Choroid plexus epithelial cell (primary cell): ENCODE measurements at regions not wholly inside any gene's neighbourhood (a gene's known extent, or its start where the extent isn't known, plus 50 kb on each side); places are given as distances from the start of the nearest gene placed in this dataset.

Experiments
- DNase-seq: peaks from one replicate; pipeline ENCODE4 v3.0.0-alpha.2; 2010; ENCODE audit warnings: low read depth
- H3K4me3 ChIP-seq: 2 replicates; pipeline ENCODE4 v1.5.1; 2011; ENCODE audit warnings: low read depth, mild to moderate bottlenecking, control low read depth, low read length, moderate library complexity
- CTCF ChIP-seq: conservative IDR thresholded peaks from 2 replicates; pipeline ENCODE4 v1.5.1; 2011; ENCODE audit warnings: low read depth, mild to moderate bottlenecking, control low read depth, inconsistent platforms, low read length, moderate library complexity

- DNase-seq, result no peak
- peak overlapping the region; percentile 47 for H3K4me3 ChIP-seq
- TF ChIP-seq CTCF, result no peak
These were observed 104.0 kb upstream of the PWP1 start for GRCh38 chr12:107581619-107582015.

- no peak overlapping the region for H3K4me3 ChIP-seq
- no peak for DNase-seq
- TF ChIP-seq CTCF, result no peak
These were observed 102.0 kb upstream of the PWP1 start for GRCh38 chr12:107583551-107583950.

- H3K4me3 ChIP-seq, result no peak overlapping the region
- no peak for DNase-seq
- TF ChIP-seq CTCF, result no peak
These were observed 101.0 kb upstream of the PWP1 start for GRCh38 chr12:107584563-107584962.

- no peak for TF ChIP-seq CTCF
- no peak overlapping the region for H3K4me3 ChIP-seq
- no peak for DNase-seq
These were observed 99.2 kb upstream of the PWP1 start for GRCh38 chr12:107586256-107586970.

- no peak for DNase-seq
- H3K4me3 ChIP-seq, result no peak overlapping the region
- TF ChIP-seq CTCF, result no peak
These were observed 95.2 kb upstream of the PWP1 start for GRCh38 chr12:107590413-107590812.

- no peak for DNase-seq
- H3K4me3 ChIP-seq, result no peak overlapping the region
- no peak for TF ChIP-seq CTCF
These were observed 94.7 kb upstream of the PWP1 start for GRCh38 chr12:107590814-107591375.
